GF-D8 (cell line): ENCODE measurements at regions not wholly inside any gene's neighbourhood (a gene's known extent, or its start where the extent isn't known, plus 50 kb on each side); places are given as distances from the start of the nearest gene placed in this dataset.

Source experiments
- DNase-seq: peaks from one replicate; lab custom pipeline; 2025; lab: John Stamatoyannopoulos, UW

GRCh38 chr14:101453225-101453624 is 108.1 kb upstream of the DIO3 start:
- DNase-seq: no peak

- no peak for DNase-seq
Observed at GRCh38 chr14:101454229-101454628, 107.1 kb upstream of the DIO3 start.

GRCh38 chr14:101456246-101457175 is 104.8 kb upstream of the DIO3 start:
- no peak for DNase-seq

- no peak for DNase-seq
Observed at GRCh38 chr14:101457301-101457935, 103.9 kb upstream of the DIO3 start.

GRCh38 chr14:101457936-101458740 is 103.2 kb upstream of the DIO3 start:
- no peak for DNase-seq

GRCh38 chr14:101458741-101459550 is 102.3 kb upstream of the DIO3 start:
- DNase-seq: no peak

GRCh38 chr14:101459551-101459900 is 101.8 kb upstream of the DIO3 start:
- no peak for DNase-seq

- DNase-seq: no peak
Observed at GRCh38 chr14:101460521-101460920, 100.8 kb upstream of the DIO3 start.

GRCh38 chr14:101460986-101461750 is 100.1 kb upstream of the DIO3 start:
- no peak for DNase-seq

GRCh38 chr14:101461891-101462290 is 99.4 kb upstream of the DIO3 start:
- DNase-seq: no peak

GRCh38 chr14:101462726-101463565 is 98.3 kb upstream of the DIO3 start:
- DNase-seq: no peak

- no peak for DNase-seq
Observed at GRCh38 chr14:101463566-101464171, 97.6 kb upstream of the DIO3 start.

- DNase-seq: no peak
Observed at GRCh38 chr14:101464310-101464983, 96.8 kb upstream of the DIO3 start.

GRCh38 chr14:101464984-101465794 is 96.1 kb upstream of the DIO3 start:
- no peak for DNase-seq

- no peak for DNase-seq
Observed at GRCh38 chr14:101465795-101466448, 95.4 kb upstream of the DIO3 start.

- DNase-seq: no peak
Observed at GRCh38 chr14:101466456-101467180, 94.7 kb upstream of the DIO3 start.
